HFFc6 (cell line): ENCODE measurements at regions not wholly inside any gene's neighbourhood (a gene's known extent, or its start where the extent isn't known, plus 50 kb on each side); places are given as distances from the start of the nearest gene placed in this dataset.

Source experiments
- DNase-seq: peaks from one replicate; pipeline ENCODE4 v3.0.0-alpha.2; 2018
- H3K27ac Mint-ChIP-seq: 2 replicates; pipeline ENCODE4 v1.8.0; 2020; ENCODE audit warnings: mild to moderate bottlenecking, mixed read lengths
- H3K27me3 Mint-ChIP-seq: 2 replicates; pipeline ENCODE4 v1.8.0; 2021; ENCODE audit warnings: mild to moderate bottlenecking, moderate library complexity, mixed read lengths; ENCODE audit not compliant: insufficient read depth
- H3K36me3 Mint-ChIP-seq: 2 replicates; pipeline ENCODE4 v1.8.0; 2021; ENCODE audit warnings: low read depth, mixed read lengths
- H3K4me1 Mint-ChIP-seq: 2 replicates; pipeline ENCODE4 v1.8.0; 2020; ENCODE audit warnings: low read depth, mixed read lengths
- H3K4me3 Mint-ChIP-seq: 2 replicates; pipeline ENCODE4 v1.8.0; 2020; ENCODE audit warnings: mild to moderate bottlenecking, moderate library complexity, mixed read lengths
- H3K9me3 Mint-ChIP-seq: 2 replicates; pipeline ENCODE4 v1.8.0; 2020; ENCODE audit warnings: mild to moderate bottlenecking, mixed read lengths
- CTCF ChIP-seq: fragments of 200-600 bp; sonication (generic); IDR thresholded peaks from 2 replicates; pipeline ENCODE4 v1.5.0; 2021; ENCODE audit warnings: antibody characterized with exemption, mild to moderate bottlenecking

- DNase-seq = no peak
- Mint-ChIP-seq H3K27me3 (no peaks in the 10 kb centered on the region), H3K27ac (no peak overlapping the region), H3K36me3 (no peaks in the 10 kb centered on the region), H3K4me1 (no peaks in the 10 kb centered on the region), H3K9me3 (peaks cover 23% of the 10 kb centered on the region), H3K4me3 (no peak overlapping the region)
- no peak for TF ChIP-seq CTCF
These were observed 1074.7 kb downstream of the MAT2B start for GRCh38 chr5:164580155-164580554.

GRCh38 chr5:164581889-164582288, 1076.5 kb downstream of the MAT2B start:
- no peak overlapping the region for H3K4me3 Mint-ChIP-seq
- no peak for DNase-seq
- H3K9me3 Mint-ChIP-seq = peaks cover 29% of the 10 kb centered on the region
- H3K36me3 Mint-ChIP-seq = no peaks in the 10 kb centered on the region
- no peaks in the 10 kb centered on the region for H3K4me1 Mint-ChIP-seq
- no peak for TF ChIP-seq CTCF
- no peak overlapping the region for H3K27ac Mint-ChIP-seq
- H3K27me3 Mint-ChIP-seq = no peaks in the 10 kb centered on the region; the same call in 1 of the 2 replicates

GRCh38 chr5:164593982-164594381, 1088.6 kb downstream of the MAT2B start:
- H3K27ac Mint-ChIP-seq = no peak overlapping the region
- H3K4me1 Mint-ChIP-seq = no peaks in the 10 kb centered on the region
- no peak for TF ChIP-seq CTCF
- H3K36me3 Mint-ChIP-seq = no peaks in the 10 kb centered on the region
- no peak overlapping the region for H3K4me3 Mint-ChIP-seq
- peaks cover 1% of the 10 kb centered on the region; the same call in 1 of the 2 replicates for H3K27me3 Mint-ChIP-seq
- H3K9me3 Mint-ChIP-seq = 0 out of 2 replicates have a peak, but pooled peaks cover 3% of the 10 kb centered on the region
- DNase-seq = no peak

GRCh38 chr5:164597293-164597900, 1092.0 kb downstream of the MAT2B start:
- Mint-ChIP-seq H3K4me1 (no peaks in the 10 kb centered on the region), H3K9me3 (peaks cover 22% of the 10 kb centered on the region), H3K27ac (no peak overlapping the region), H3K36me3 (no peaks in the 10 kb centered on the region), H3K27me3 (peaks cover 2% of the 10 kb centered on the region; the same call in 1 of the 2 replicates), H3K4me3 (no peak overlapping the region)
- TF ChIP-seq CTCF = peak; percentile 31; the same call in 1 of the 2 replicates
- no peak for DNase-seq

GRCh38 chr5:164600274-164600673, 1094.9 kb downstream of the MAT2B start:
- Mint-ChIP-seq H3K4me1 (no peaks in the 10 kb centered on the region), H3K27ac (no peak overlapping the region), H3K9me3 (peaks cover 22% of the 10 kb centered on the region), H3K27me3 (peaks cover 2% of the 10 kb centered on the region; the same call in 1 of the 2 replicates), H3K4me3 (no peak overlapping the region), H3K36me3 (no peaks in the 10 kb centered on the region)
- DNase-seq = no peak
- no peak for TF ChIP-seq CTCF
